HEK293T (cell line): ENCODE measurements at regions not wholly inside any gene's neighbourhood (a gene's known extent, or its start where the extent isn't known, plus 50 kb on each side); places are given as distances from the start of the nearest gene placed in this dataset.

Experiments used
- CTCF ChIA-PET: fragments of 350-600 bp; formaldehyde crosslinking; extraction: SDS; loops from one replicate; lab custom pipeline; 2021; ENCODE audit warnings: antibody characterized with exemption, inconsistent platforms; lab: Yijun Ruan, JAX
- POLR2A ChIA-PET: fragments of 350-600 bp; formaldehyde crosslinking; extraction: SDS; loops from one replicate; lab custom pipeline; 2020; ENCODE audit warnings: antibody characterized with exemption, inconsistent platforms; lab: Yijun Ruan, JAX
- DNase-seq: peaks from one replicate; pipeline ENCODE4 v3.0.0; 2012; ENCODE audit warnings: mixed read lengths; ENCODE audit errors: extremely low spot score
- ARNT ChIP-seq: fragments of 450-650 bp; IDR thresholded peaks from 2 replicates; pipeline ENCODE4 v1.6.1; 2017; ENCODE audit warnings: mild to moderate bottlenecking
- BHLHE40 ChIP-seq: fragments of 450-650 bp; IDR thresholded peaks from 2 replicates; pipeline ENCODE4 v1.6.1; 2016; ENCODE audit warnings: mild to moderate bottlenecking, moderate library complexity, borderline replicate concordance
- CTBP1 ChIP-seq: fragments of 450-650 bp; IDR thresholded peaks from 2 replicates; pipeline ENCODE4 v1.6.1; 2016; ENCODE audit warnings: borderline replicate concordance
- ELF4 ChIP-seq: fragments of 450-650 bp; IDR thresholded peaks from 2 replicates; pipeline ENCODE4 v1.6.1; 2017; ENCODE audit warnings: antibody characterized with exemption
- FOXA1 ChIP-seq: fragments of 450-650 bp; IDR thresholded peaks from 2 replicates; pipeline ENCODE4 v1.6.1; 2016; ENCODE audit warnings: mild to moderate bottlenecking
- FOXK2 ChIP-seq: fragments of 450-650 bp; IDR thresholded peaks from 2 replicates; pipeline ENCODE4 v1.6.1; 2016; ENCODE audit warnings: mild to moderate bottlenecking
- FOXM1 ChIP-seq: fragments of 450-650 bp; IDR thresholded peaks from 2 replicates; pipeline ENCODE4 v1.6.1; 2017; ENCODE audit warnings: mild to moderate bottlenecking, borderline replicate concordance
- HDGF ChIP-seq: fragments of 450-650 bp; IDR thresholded peaks from 2 replicates; pipeline ENCODE4 v1.6.1; 2017; ENCODE audit warnings: antibody characterized with exemption, borderline replicate concordance
- L3MBTL2 ChIP-seq: fragments of 450-650 bp; conservative IDR thresholded peaks from 2 replicates; pipeline ENCODE4 v1.6.1; 2016; ENCODE audit warnings: mild to moderate bottlenecking
- LEF1 ChIP-seq: fragments of 450-650 bp; IDR thresholded peaks from 2 replicates; pipeline ENCODE4 v1.6.1; 2017; ENCODE audit warnings: mild to moderate bottlenecking, borderline replicate concordance
- NFRKB ChIP-seq: fragments of 450-650 bp; IDR thresholded peaks from 2 replicates; pipeline ENCODE4 v1.6.1; 2016; ENCODE audit warnings: mild to moderate bottlenecking, moderate library complexity
- PKNOX1 ChIP-seq: fragments of 450-650 bp; IDR thresholded peaks from 2 replicates; pipeline ENCODE4 v1.6.1; 2016
- SP1 ChIP-seq: fragments of 450-650 bp; IDR thresholded peaks from 2 replicates; pipeline ENCODE4 v1.6.1; 2017
- SUZ12 ChIP-seq: fragments of 450-650 bp; IDR thresholded peaks from 2 replicates; pipeline ENCODE4 v1.6.1; 2016; ENCODE audit warnings: mild to moderate bottlenecking
- TARDBP ChIP-seq: fragments of 450-650 bp; IDR thresholded peaks from 2 replicates; pipeline ENCODE4 v1.6.1; 2016
- ZNF384 ChIP-seq: fragments of 450-650 bp; IDR thresholded peaks from 2 replicates; pipeline ENCODE4 v1.6.1; 2016

- TF ChIP-seq CTBP1: no peak
- no peak for DNase-seq
- CTCF ChIA-PET: no interaction called here
- POLR2A ChIA-PET: no interaction called here
Observed at GRCh38 chr2:67727623-67728022, 330.5 kb downstream of the ETAA1 start.

- no peak for TF ChIP-seq L3MBTL2
- no peak for TF ChIP-seq PKNOX1
- TF ChIP-seq SP1: no peak
- no peak for TF ChIP-seq FOXK2
- no peak for TF ChIP-seq ZNF384
- no peak for TF ChIP-seq NFRKB
- TF ChIP-seq TARDBP: no peak
- TF ChIP-seq FOXA1: no peak
- no peak for TF ChIP-seq CTBP1
- ChIA-PET CTCF (no interaction called here), POLR2A (no interaction called here)
- DNase-seq: no peak
Observed at GRCh38 chr2:67729474-67729873, 332.3 kb downstream of the ETAA1 start.

- CTCF ChIA-PET: interaction anchor here (0.7 to 1.3 kb wide), 2 partner anchors 107 to 115 kb away, joined by 3 to 9 read pairs; no protein-coding TSS in a partner anchor
- POLR2A ChIA-PET: no interaction called here
- no peak for TF ChIP-seq ZNF384
- no peak for TF ChIP-seq TARDBP
- TF ChIP-seq BHLHE40: no peak
- no peak for TF ChIP-seq NFRKB
- TF ChIP-seq CTBP1: no peak
- peak; percentile 35 for DNase-seq
Observed at GRCh38 chr2:67733517-67733916, 329.3 kb downstream of the C1D start.

- TF ChIP-seq HDGF: no peak
- TF ChIP-seq SUZ12: no peak
- no peak for TF ChIP-seq PKNOX1
- no peak for TF ChIP-seq NFRKB
- no peak for TF ChIP-seq BHLHE40
- no peak for TF ChIP-seq ELF4
- TF ChIP-seq L3MBTL2: no peak
- TF ChIP-seq ARNT: no peak
- no peak for TF ChIP-seq ZNF384
- no peak for TF ChIP-seq FOXM1
- TF ChIP-seq SP1: no peak
- TF ChIP-seq CTBP1: no peak
- no peak for TF ChIP-seq FOXA1
- TF ChIP-seq FOXK2: no peak
- POLR2A ChIA-PET: no interaction called here
- no peak for DNase-seq
- CTCF ChIA-PET: no interaction called here
Observed at GRCh38 chr2:67752199-67752598, 310.6 kb downstream of the C1D start.

GRCh38 chr2:67752969-67753368 is 309.8 kb downstream of the C1D start:
- POLR2A ChIA-PET: no interaction called here
- no peak for DNase-seq
- TF ChIP-seq FOXM1 (no peak), CTBP1 (no peak), SP1 (no peak), ZNF384 (no peak), ARNT (no peak), SUZ12 (no peak), BHLHE40 (no peak), HDGF (no peak), LEF1 (no peak), L3MBTL2 (no peak), PKNOX1 (no peak), FOXK2 (no peak)
- CTCF ChIA-PET: interaction anchor here (0.7 kb wide), 1 partner anchor 338 kb away, joined by 3 read pairs; no protein-coding TSS in a partner anchor

- no peak for DNase-seq
- POLR2A ChIA-PET: no interaction called here
- TF ChIP-seq FOXM1: no peak
- CTCF ChIA-PET: no interaction called here
Observed at GRCh38 chr2:67755156-67755882, 307.5 kb downstream of the C1D start.

GRCh38 chr2:67760995-67761394 is 301.8 kb downstream of the C1D start:
- ChIA-PET CTCF (no interaction called here), POLR2A (no interaction called here)
- TF ChIP-seq SP1: no peak
- TF ChIP-seq FOXK2: no peak
- TF ChIP-seq ELF4: no peak
- TF ChIP-seq PKNOX1: no peak
- TF ChIP-seq L3MBTL2: no peak
- no peak for TF ChIP-seq HDGF
- no peak for TF ChIP-seq CTBP1
- TF ChIP-seq TARDBP: no peak
- no peak for TF ChIP-seq BHLHE40
- no peak for TF ChIP-seq FOXA1
- no peak for DNase-seq
